SK-N-SH treated with all-trans-retinoic acid at 6 μM for 48 hours (cell line): ENCODE measurements at regions not wholly inside any gene's neighbourhood (a gene's known extent, or its start where the extent isn't known, plus 50 kb on each side); places are given as distances from the start of the nearest gene placed in this dataset.

Experiments
- ATAC-seq: fragments of 200-7000 bp; cut with Tn5 transposase; 3 replicates; pipeline ENCODE4 v1.9.1; 2020; ENCODE audit warnings: mild to moderate bottlenecking, moderate library complexity
- ARNTL ChIP-seq: fragments of 450-650 bp; formaldehyde crosslinking; IDR thresholded peaks from 2 replicates; pipeline ENCODE4 v1.5.0; 2020; ENCODE audit warnings: low read depth, mild to moderate bottlenecking, moderate library complexity, borderline replicate concordance
- BACH2 ChIP-seq: fragments of 250-450 bp; sonication (Bioruptor Pico); IDR thresholded peaks from 2 replicates; pipeline ENCODE4 v1.9.0; 2021; ENCODE audit warnings: mild to moderate bottlenecking, borderline replicate concordance
- CSDC2 ChIP-seq: fragments of 250-450 bp; sonication (Bioruptor Pico); IDR thresholded peaks from 2 replicates; pipeline ENCODE4 v1.5.0; 2020; ENCODE audit warnings: mild to moderate bottlenecking, moderate library complexity
- CSRNP3 ChIP-seq: fragments of 250-450 bp; sonication (Bioruptor Pico); IDR thresholded peaks from 2 replicates; pipeline ENCODE4 v1.5.1; 2021; ENCODE audit warnings: mild to moderate bottlenecking, moderate library complexity
- ESRRG ChIP-seq: fragments of 250-450 bp; sonication (Bioruptor Pico); IDR thresholded peaks from 2 replicates; pipeline ENCODE4 v1.6.1; 2021; ENCODE audit warnings: mild to moderate bottlenecking
- GLIS3 ChIP-seq: fragments of 250-450 bp; sonication (Bioruptor Pico); IDR thresholded peaks from 2 replicates; pipeline ENCODE4 v1.5.0; 2020; ENCODE audit warnings: mild to moderate bottlenecking, moderate library complexity
- ISL1 ChIP-seq: fragments of 250-450 bp; sonication (Bioruptor Pico); IDR thresholded peaks from 2 replicates; pipeline ENCODE4 v2.1.2; 2022; ENCODE audit warnings: mild to moderate bottlenecking, moderate library complexity
- OSR1 ChIP-seq: fragments of 250-450 bp; sonication (Bioruptor Pico); IDR thresholded peaks from 2 replicates; pipeline ENCODE4 v1.8.0; 2022; ENCODE audit warnings: moderate library complexity, mild to moderate bottlenecking, inconsistent platforms
- PATZ1 ChIP-seq: fragments of 250-450 bp; sonication (Bioruptor Pico); IDR thresholded peaks from 2 replicates; pipeline ENCODE4 v1.8.0; 2020; ENCODE audit warnings: mild to moderate bottlenecking, moderate library complexity, borderline replicate concordance
- POU6F1 ChIP-seq: fragments of 250-450 bp; sonication (Bioruptor Pico); IDR thresholded peaks from 2 replicates; pipeline ENCODE4 v1.8.0; 2021; ENCODE audit warnings: low read depth, mild to moderate bottlenecking, moderate library complexity, borderline replicate concordance
- PPARA ChIP-seq: fragments of 250-450 bp; sonication (Bioruptor Pico); IDR thresholded peaks from 2 replicates; pipeline ENCODE4 v1.5.0; 2020; ENCODE audit warnings: mild to moderate bottlenecking, borderline replicate concordance
- RARB ChIP-seq: fragments of 250-450 bp; sonication (Bioruptor Pico); IDR thresholded peaks from 2 replicates; pipeline ENCODE4 v1.8.0; 2021; ENCODE audit warnings: mild to moderate bottlenecking, moderate library complexity
- SNAI2 ChIP-seq: fragments of 250-450 bp; sonication (Bioruptor Pico); IDR thresholded peaks from 2 replicates; pipeline ENCODE4 v1.5.0; 2020; ENCODE audit warnings: mild to moderate bottlenecking, moderate library complexity
- TCF4 ChIP-seq: fragments of 250-450 bp; sonication (Bioruptor Pico); IDR thresholded peaks from 2 replicates; pipeline ENCODE4 v1.8.0; 2021; ENCODE audit warnings: mild to moderate bottlenecking, moderate library complexity, borderline replicate concordance
- TOX ChIP-seq: fragments of 250-450 bp; sonication (Bioruptor Pico); IDR thresholded peaks from 2 replicates; pipeline ENCODE4 v1.8.0; 2021; ENCODE audit warnings: mild to moderate bottlenecking, moderate library complexity, borderline replicate concordance
- TSHZ2 ChIP-seq: fragments of 250-450 bp; sonication (Bioruptor Pico); IDR thresholded peaks from 2 replicates; pipeline ENCODE4 v1.5.0; 2020; ENCODE audit warnings: mild to moderate bottlenecking, moderate library complexity
- ZFP3 ChIP-seq: fragments of 250-450 bp; sonication (Bioruptor Pico); IDR thresholded peaks from 2 replicates; pipeline ENCODE4 v1.5.0; 2020; ENCODE audit warnings: mild to moderate bottlenecking, moderate library complexity
- ZFP30 ChIP-seq: fragments of 450-650 bp; formaldehyde crosslinking; IDR thresholded peaks from 2 replicates; pipeline ENCODE4 v1.5.0; 2022; ENCODE audit warnings: mild to moderate bottlenecking, moderate library complexity
- ZNF565 ChIP-seq: fragments of 450-650 bp; formaldehyde crosslinking; conservative IDR thresholded peaks from 2 replicates; pipeline ENCODE4 v1.5.0; 2020; ENCODE audit warnings: low read depth, mild to moderate bottlenecking, moderate library complexity
- ZNF70 ChIP-seq: fragments of 450-650 bp; formaldehyde crosslinking; IDR thresholded peaks from 2 replicates; pipeline ENCODE4 v1.5.0; 2020; ENCODE audit warnings: mild to moderate bottlenecking, moderate library complexity
- ZNF8 ChIP-seq: fragments of 450-650 bp; formaldehyde crosslinking; IDR thresholded peaks from 2 replicates; pipeline ENCODE4 v1.5.0; 2020; ENCODE audit warnings: mild to moderate bottlenecking, moderate library complexity

- no peak; the same call in 2 of the 3 replicates for ATAC-seq
- TF ChIP-seq ZNF70: no peak
- TF ChIP-seq ESRRG: no peak
- TF ChIP-seq ISL1 (CRISPR knock-in tag): no peak
- no peak for TF ChIP-seq RARB (CRISPR knock-in tag)
- no peak for TF ChIP-seq CSRNP3 (CRISPR knock-in tag)
- TF ChIP-seq TCF4 (CRISPR knock-in tag): no peak
Observed at GRCh38 chr2:65554765-65555591, 122.6 kb upstream of the SPRED2 start.

DNA sequence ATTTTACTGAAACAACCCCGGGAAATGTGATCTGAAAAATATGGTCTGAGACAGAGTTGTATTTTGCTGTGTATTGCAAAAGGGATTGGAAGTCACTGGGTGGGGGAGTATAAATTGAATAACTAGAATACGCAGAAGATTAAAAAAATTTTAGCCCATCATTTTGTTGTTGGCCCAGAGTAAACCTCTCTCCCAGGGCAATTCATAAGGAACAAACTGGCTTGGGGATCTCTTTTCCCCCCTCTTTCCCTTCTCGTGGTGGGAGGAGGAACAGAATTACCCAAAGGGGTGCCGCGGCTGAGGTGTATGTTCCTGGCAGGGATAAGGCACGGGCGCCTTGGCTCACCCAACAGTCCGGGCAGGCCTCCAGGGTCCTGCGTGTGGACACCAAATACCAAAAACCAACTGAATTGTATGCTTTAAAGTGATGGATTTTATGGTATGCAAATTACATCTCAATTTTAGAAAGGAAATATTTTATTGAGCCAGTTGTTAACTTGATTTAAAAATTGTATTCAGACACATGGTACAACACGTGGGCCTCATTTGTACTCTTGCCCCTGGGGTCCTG is 121.2 kb upstream of the SPRED2 start:
- peak; percentile 10; the same call in 2 of the 3 replicates for ATAC-seq
- TF ChIP-seq ZNF8 (CRISPR knock-in tag) (no peak), TCF4 (CRISPR knock-in tag) (no peak), CSDC2 (CRISPR knock-in tag) (no peak)

GRCh38 chr2:65551528-65551927 is 119.1 kb upstream of the SPRED2 start:
- ATAC-seq: no peak
- TF ChIP-seq ZFP30 (CRISPR knock-in tag) (no peak), CSDC2 (CRISPR knock-in tag) (no peak), ISL1 (CRISPR knock-in tag) (no peak), SNAI2 (CRISPR knock-in tag) (no peak), OSR1 (CRISPR knock-in tag) (no peak), ZNF8 (CRISPR knock-in tag) (no peak), BACH2 (CRISPR knock-in tag) (no peak), TCF4 (CRISPR knock-in tag) (no peak), TSHZ2 (CRISPR knock-in tag) (no peak), POU6F1 (CRISPR knock-in tag) (no peak), ARNTL (CRISPR knock-in tag) (no peak), PPARA (CRISPR knock-in tag) (no peak), PATZ1 (CRISPR knock-in tag) (no peak)

DNA sequence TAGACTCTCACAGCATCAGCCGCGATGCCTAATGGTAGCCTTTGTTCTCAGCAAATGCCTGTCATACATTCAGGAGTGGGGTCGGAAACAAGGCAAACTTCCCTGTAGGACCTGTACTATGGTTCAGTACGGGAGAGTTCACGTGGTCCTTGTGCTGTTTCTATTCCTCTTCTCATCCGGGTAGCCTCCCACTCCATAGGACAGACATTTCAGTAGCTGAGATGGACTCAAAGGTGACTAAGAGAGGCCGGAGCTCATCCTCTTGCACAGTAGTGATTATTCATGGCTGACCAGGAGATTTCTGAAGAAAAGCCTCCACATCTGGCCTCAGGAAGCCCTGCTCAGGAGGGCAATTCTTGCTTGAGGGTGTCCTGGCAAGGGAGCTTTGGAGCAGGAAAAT is 117.8 kb upstream of the SPRED2 start:
- ATAC-seq: no peak

More for the DNA sequence above, 117.8 kb upstream of the SPRED2 start:
- TF ChIP-seq ZNF8 (CRISPR knock-in tag): no peak
- TF ChIP-seq RARB (CRISPR knock-in tag): no peak
- no peak for TF ChIP-seq TOX
- no peak for TF ChIP-seq PPARA (CRISPR knock-in tag)
- TF ChIP-seq OSR1 (CRISPR knock-in tag): no peak
- TF ChIP-seq TCF4 (CRISPR knock-in tag): no peak
- no peak for TF ChIP-seq SNAI2 (CRISPR knock-in tag)
- no peak for TF ChIP-seq POU6F1 (CRISPR knock-in tag)
- TF ChIP-seq ZFP3 (CRISPR knock-in tag): no peak
- TF ChIP-seq TSHZ2 (CRISPR knock-in tag): no peak
- TF ChIP-seq ZFP30 (CRISPR knock-in tag): no peak
- TF ChIP-seq ZNF565 (CRISPR knock-in tag): no peak
- TF ChIP-seq ESRRG: no peak
- no peak for TF ChIP-seq GLIS3
- no peak for TF ChIP-seq ISL1 (CRISPR knock-in tag)
